ENCODE measurements at regions not wholly inside any gene's neighbourhood (a gene's known extent, or its start where the extent isn't known, plus 50 kb on each side); places are given as distances from the start of the nearest gene placed in this dataset.

DNA sequence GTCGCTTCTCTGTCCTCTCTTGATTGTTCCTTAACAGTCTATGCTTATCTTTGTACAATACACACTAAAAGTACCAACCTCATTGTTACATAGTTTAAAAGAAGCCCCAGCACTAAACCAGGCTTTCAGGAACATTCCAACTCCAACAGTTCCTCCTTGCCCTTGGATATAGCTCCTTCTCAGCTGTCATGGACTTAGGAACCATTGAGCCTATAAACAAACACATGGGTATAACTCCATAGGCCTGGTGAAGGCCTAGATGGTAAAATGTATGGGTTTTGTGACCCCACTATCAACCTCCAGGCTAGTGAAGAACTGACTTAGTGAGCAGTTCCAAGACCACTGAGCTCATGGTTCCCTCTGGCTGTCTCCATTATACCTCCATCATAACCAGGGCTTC, 74.8 kb upstream of the SLC39A10 start:
- intact Hi-C loops (cut with micrococcal nuclease), result no loop called here
- DNase-seq (no peak), ATAC-seq (ENCODE audit: low read depth) (no peak)
- Histone ChIP-seq H4K20me1 (ENCODE audit: control insufficient read depth, insufficient read depth, low read length, poor library complexity, severe bottlenecking) (no peaks in the 10 kb centered on the region), H2AFZ (ENCODE audit: insufficient read depth, low read depth, low read length, poor library complexity, severe bottlenecking) (no peak overlapping the region), H3K79me2 (ENCODE audit: control insufficient read depth, insufficient read depth, low read length) (peaks cover 5% of the 10 kb centered on the region), H3K27ac (ENCODE audit: low read length in 2 of 2) (no peak overlapping the region), H3K27me3 (replicated peaks in 1 of 4; ENCODE audit: control extremely low read depth in 1 of 4, control insufficient read depth in 3 of 4, insufficient read depth in 4 of 4, low read length in 3 of 4) (no peaks in the 10 kb centered on the region), H3K9ac (ENCODE audit: low read length) (no peak overlapping the region), H3K9me3 (ENCODE audit: control extremely low read depth in 1 of 3, control insufficient read depth in 2 of 3, insufficient read depth in 1 of 3, low read length in 2 of 3) (no peaks in the 10 kb centered on the region), H3K36me3 (replicated peaks in 1 of 2; ENCODE audit: control extremely low read depth in 1 of 2, control insufficient read depth in 1 of 2, extremely low read depth in 1 of 2, insufficient read depth in 2 of 2, low read length in 1 of 2) (no peaks in the 10 kb centered on the region), H3K4me2 (replicated peaks; ENCODE audit: low read depth, low read length, poor library complexity, severe bottlenecking) (no peak overlapping the region), H3K4me3 (ENCODE audit: control extremely low read depth in 1 of 5, extremely low read depth in 1 of 5, insufficient read depth in 1 of 5, low read depth in 2 of 5, low read length in 4 of 5) (no peak overlapping the region), H3K4me1 (ENCODE audit: control insufficient read depth in 2 of 2, insufficient read depth in 2 of 2, low read length in 2 of 2) (peaks cover 31 to 34% of the 10 kb centered on the region in 2 donors)
- TF ChIP-seq EZH2 (IDR thresholded peaks at IDR 0.05; ENCODE audit: borderline replicate concordance, insufficient read depth, low read depth, low read length, poor library complexity, severe bottlenecking), result no peak
- TF ChIP-seq, protein P1, sequence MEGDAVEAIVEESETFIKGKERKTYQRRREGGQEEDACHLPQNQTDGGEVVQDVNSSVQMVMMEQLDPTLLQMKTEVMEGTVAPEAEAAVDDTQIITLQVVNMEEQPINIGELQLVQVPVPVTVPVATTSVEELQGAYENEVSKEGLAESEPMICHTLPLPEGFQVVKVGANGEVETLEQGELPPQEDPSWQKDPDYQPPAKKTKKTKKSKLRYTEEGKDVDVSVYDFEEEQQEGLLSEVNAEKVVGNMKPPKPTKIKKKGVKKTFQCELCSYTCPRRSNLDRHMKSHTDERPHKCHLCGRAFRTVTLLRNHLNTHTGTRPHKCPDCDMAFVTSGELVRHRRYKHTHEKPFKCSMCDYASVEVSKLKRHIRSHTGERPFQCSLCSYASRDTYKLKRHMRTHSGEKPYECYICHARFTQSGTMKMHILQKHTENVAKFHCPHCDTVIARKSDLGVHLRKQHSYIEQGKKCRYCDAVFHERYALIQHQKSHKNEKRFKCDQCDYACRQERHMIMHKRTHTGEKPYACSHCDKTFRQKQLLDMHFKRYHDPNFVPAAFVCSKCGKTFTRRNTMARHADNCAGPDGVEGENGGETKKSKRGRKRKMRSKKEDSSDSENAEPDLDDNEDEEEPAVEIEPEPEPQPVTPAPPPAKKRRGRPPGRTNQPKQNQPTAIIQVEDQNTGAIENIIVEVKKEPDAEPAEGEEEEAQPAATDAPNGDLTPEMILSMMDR (IDR thresholded peaks at IDR 0.05), result no peak
- peak overlapping the region; percentile 60 for H3K27ac Mint-ChIP-seq
- ChIA-PET POLR2A (interaction anchor here (0.6 kb wide), 1 partner anchor 20 kb away, joined by 10 read pairs; no protein-coding TSS in a partner anchor), CTCF (interaction anchor here (0.6 to 2.0 kb wide), 4 partner anchors 22 to 84 kb away, joined by 3 to 10 read pairs (median 7); no protein-coding TSS in a partner anchor)
- H3K4me1 Mint-ChIP-seq, result peaks cover 27% of the 10 kb centered on the region
- no peaks in the 10 kb centered on the region for H3K9me3 Mint-ChIP-seq (ENCODE audit: insufficient read depth)
- 100% methylated on average over 1 of the region's 1 CpG for WGBS (ENCODE audit: insufficient coverage)
- no peaks in the 10 kb centered on the region for H3K27me3 Mint-ChIP-seq
- H3K4me3 Mint-ChIP-seq, result no peak overlapping the region

DNA sequence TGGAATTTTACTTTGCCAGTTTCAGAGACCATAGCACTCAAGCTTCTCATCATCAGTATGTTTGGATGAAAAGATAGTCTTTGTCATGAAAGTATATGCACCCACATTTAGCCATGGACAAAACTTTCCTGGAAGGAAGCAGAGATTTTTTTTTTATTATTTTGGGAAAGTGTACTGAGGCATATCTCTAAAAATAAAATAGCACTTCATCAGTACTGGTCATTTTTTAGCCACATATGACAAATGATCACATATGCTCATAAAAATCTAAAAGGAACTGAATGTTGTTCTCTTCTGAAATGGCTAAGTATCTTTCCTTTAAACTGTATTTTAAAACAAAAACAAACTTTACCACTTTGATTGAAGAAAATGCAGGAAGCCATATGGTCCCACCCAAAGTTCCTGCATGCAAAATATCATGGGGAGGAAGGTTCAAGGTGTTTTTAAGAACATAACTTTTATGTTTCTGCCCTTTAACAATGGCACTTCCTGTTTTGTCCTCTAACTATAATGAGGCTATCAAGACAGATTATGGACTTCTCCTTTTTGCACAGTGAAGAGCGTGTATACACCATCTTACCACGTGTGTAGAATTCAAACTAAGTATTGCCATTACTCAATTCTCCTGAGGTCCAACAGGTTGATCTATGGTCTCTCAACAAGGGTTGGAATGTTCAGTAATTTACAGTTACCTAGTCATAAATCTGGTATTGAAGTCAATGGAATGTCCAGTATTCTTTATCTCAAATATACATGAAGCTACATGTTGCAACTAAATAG, 77.1 kb upstream of the SLC39A10 start:
- H3K4me3 Mint-ChIP-seq, result peak overlapping the region; percentile 53
- H2AFZ ChIP-seq (ENCODE audit: insufficient read depth, low read depth, low read length, poor library complexity, severe bottlenecking), result peak overlapping the region; percentile 55

More for the DNA sequence above, 77.1 kb upstream of the SLC39A10 start:
- no CpG with 5 or more reads among the region's 2 CpGs for WGBS (ENCODE audit: insufficient coverage)
- H3K27ac Mint-ChIP-seq, result peak overlapping the region; percentile 90
- H3K27me3 Mint-ChIP-seq, result no peaks in the 10 kb centered on the region
- no peaks in the 10 kb centered on the region for H3K9me3 Mint-ChIP-seq (ENCODE audit: insufficient read depth)
- no peaks in the 10 kb centered on the region for H4K20me1 ChIP-seq (ENCODE audit: control insufficient read depth, insufficient read depth, low read length, poor library complexity, severe bottlenecking)
- H3K4me1 ChIP-seq (ENCODE audit: control insufficient read depth in 2 of 2, insufficient read depth in 2 of 2, low read length in 2 of 2), result peaks cover 43 to 47% of the 10 kb centered on the region in 2 donors
- no peak for TF ChIP-seq EZH2 (IDR thresholded peaks at IDR 0.05; ENCODE audit: borderline replicate concordance, insufficient read depth, low read depth, low read length, poor library complexity, severe bottlenecking)
- TF ChIP-seq, protein P1 (IDR thresholded peaks at IDR 0.05), result no peak
- H3K36me3 ChIP-seq (replicated peaks in 1 of 2; ENCODE audit: control extremely low read depth in 1 of 2, control insufficient read depth in 1 of 2, extremely low read depth in 1 of 2, insufficient read depth in 2 of 2, low read length in 1 of 2), result no peaks in the 10 kb centered on the region
- peak; percentile 72 for DNase-seq
- no peaks in the 10 kb centered on the region for H3K27me3 ChIP-seq (replicated peaks in 1 of 4; ENCODE audit: control extremely low read depth in 1 of 4, control insufficient read depth in 3 of 4, insufficient read depth in 4 of 4, low read length in 3 of 4)
- peak overlapping the region in 1 of 5 experiments; percentile 21 for H3K4me3 ChIP-seq (ENCODE audit: control extremely low read depth in 1 of 5, extremely low read depth in 1 of 5, insufficient read depth in 1 of 5, low read depth in 2 of 5, low read length in 4 of 5)
- peak overlapping the region; percentile 35 for H3K9ac ChIP-seq (ENCODE audit: low read length)
- peak; percentile 77 for ATAC-seq (ENCODE audit: low read depth)
- H3K4me2 ChIP-seq (replicated peaks; ENCODE audit: low read depth, low read length, poor library complexity, severe bottlenecking), result peak overlapping the region; percentile 67
- ChIA-PET CTCF (interaction anchor here (0.7 to 7.4 kb wide), 11 partner anchors 9 to 874 kb away, joined by 3 to 279 read pairs (median 8); partner anchors contain the start of gene SLC39A10), POLR2A (interaction anchor here (0.6 to 1.4 kb wide), 4 partner anchors 44 to 78 kb away, joined by 4 to 8 read pairs (median 6); partner anchors contain the start of gene SLC39A10)
- H3K4me1 Mint-ChIP-seq, result peaks cover 44% of the 10 kb centered on the region
- peak overlapping the region; percentile 16 to 75 for H3K27ac ChIP-seq (ENCODE audit: low read length in 2 of 2)
- H3K79me2 ChIP-seq (ENCODE audit: control insufficient read depth, insufficient read depth, low read length), result peaks cover 5% of the 10 kb centered on the region
- H3K9me3 ChIP-seq (ENCODE audit: control extremely low read depth in 1 of 3, control insufficient read depth in 2 of 3, insufficient read depth in 1 of 3, low read length in 2 of 3), result no peaks in the 10 kb centered on the region
- intact Hi-C loops (cut with micrococcal nuclease), result loop anchor here (1.0 kb wide), 3 partner anchors 19 to 80 kb away; no protein-coding TSS in a partner anchor

All from B cell (primary cell).